Stimulated activated CD4-positive, alpha-beta T cell treated with anti-CD3 and anti-CD28 coated beads, Interleukin-12 subunit alpha, Interleukin-12 subunit beta, amount 100 ng/mL, for 48 hours (primary cell): ENCODE measurements at regions not wholly inside any gene's neighbourhood (a gene's known extent, or its start where the extent isn't known, plus 50 kb on each side); places are given as distances from the start of the nearest gene placed in this dataset.

Experiments used
- DNase-seq, 3 donors: peaks; one replicate each; pipeline ENCODE4 v3.0.0-alpha.2; 2020; ENCODE audit warnings: low read depth in 2 of 3, low spot score in 1 of 3

DNA sequence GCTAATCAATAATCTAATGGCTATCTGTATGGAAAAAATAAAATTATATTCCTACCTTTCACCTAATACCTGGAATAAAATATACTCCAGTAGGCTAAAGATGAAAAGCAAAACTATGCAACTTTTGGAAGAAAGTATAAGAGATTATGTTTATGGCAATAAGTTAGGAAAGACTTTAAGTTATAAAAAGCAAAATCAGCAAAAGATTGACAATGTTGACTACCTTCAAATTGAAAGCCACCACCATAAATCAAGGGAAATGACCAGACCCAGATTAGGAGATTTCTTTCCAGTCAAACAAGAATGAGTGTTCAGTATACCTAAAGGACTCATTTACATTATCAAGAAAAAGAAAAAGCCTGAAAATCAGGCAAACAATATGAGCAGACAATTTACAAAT is 159.1 kb upstream of the ZBED5 start:
- no peak for DNase-seq

DNA sequence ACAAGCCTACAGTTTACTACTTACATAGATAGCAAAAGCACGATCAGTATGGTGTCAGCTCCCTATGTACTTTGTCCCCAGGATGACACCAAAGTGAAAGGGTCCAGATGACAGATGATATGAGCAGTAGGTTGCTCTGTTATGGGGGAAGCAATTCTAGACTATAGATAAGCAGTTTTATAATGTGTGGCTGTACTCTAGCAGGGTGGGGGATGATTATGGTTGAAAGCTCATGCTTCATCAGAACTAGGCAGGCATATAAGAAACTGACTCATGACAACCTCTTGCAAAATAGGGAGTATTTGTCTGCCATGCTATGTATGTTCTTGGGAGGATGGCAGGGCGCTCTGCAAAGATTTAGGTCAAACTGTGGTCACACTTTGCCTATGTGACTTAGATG is 158.2 kb upstream of the ZBED5 start:
- no peak for DNase-seq

DNA sequence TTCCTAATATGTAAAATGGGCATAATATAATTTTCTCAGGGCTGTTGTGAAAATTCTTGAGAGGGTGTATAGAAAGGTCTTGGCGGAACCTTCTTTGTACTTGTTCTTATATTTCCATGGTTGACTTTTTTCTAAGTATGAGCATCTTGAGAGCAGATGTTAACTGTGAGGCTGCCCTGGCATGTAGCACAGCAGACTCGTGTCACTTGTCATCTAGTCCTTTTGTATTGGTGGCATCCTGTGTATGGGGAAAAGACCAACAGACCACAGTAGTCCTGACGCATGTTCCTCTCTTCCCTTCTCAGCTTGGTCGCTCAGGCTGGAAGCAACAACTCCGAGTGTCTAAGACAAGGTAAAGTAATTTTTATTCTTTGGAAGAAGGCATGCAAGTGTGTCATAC is 153.8 kb upstream of the ZBED5 start:
- no peak for DNase-seq

DNA sequence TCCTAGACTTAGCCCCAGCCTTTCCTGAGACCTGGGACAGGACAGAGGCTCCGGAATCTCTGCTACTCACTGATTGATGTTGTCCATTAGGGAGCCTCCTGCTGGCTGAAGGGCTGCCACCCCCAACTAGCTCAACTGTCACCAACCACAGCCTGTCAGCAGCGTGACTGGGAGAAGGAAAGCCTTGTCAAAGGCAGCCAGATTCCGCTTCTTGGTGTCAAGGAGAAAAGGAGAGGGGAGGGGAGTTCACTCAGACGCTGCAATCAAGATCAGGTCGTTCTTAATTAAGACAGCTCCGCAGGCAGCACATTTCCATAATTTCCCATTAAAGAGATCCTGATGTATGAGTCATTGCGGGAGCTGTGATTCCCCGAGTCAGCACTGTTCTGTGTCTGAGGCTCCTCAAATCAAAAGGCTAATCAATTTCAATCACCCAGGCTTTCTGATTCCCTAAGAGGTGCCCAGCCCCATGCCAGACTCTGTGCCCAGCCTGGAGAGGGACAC is 152.8 kb upstream of the ZBED5 start:
- no peak for DNase-seq

DNA sequence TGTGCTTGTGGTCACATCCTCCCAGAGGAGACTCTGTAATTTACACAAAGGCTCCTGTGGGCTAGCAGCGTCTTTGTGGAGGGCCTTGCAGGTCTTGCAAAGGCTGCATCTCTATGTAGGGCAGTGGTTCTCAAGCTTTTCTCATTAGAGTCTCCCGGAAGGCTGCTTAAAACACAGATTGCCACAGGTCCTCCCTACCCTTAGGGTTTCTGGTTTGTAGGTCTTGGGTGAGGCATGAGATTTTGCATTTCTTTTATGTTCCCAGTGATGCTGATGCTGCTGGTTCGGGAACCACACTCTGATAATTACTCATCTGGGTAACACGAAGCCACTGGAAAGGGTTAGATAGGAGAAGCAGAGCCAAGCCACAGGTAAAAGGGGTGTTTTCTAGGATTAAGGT is 151.3 kb upstream of the ZBED5 start:
- DNase-seq, result no peak

DNA sequence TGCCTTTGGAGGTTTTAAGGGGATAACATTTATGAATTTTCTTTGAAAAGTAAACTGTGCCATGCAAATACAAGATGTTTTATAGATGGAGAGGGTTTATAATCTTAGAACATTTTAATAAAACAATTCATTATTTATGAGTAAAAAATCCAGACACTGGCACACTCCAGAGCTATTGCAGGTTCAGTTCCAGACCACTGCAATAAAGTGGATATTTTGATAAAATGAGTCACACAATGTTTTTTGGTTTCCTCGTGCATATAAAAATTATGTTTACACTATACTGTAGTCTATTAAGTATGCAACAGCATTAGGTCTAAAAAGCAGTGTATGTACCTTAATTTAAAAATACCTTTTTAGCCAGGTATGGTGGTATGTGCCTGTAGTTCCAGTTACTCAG is 146.2 kb upstream of the ZBED5 start:
- no peak for DNase-seq

DNA sequence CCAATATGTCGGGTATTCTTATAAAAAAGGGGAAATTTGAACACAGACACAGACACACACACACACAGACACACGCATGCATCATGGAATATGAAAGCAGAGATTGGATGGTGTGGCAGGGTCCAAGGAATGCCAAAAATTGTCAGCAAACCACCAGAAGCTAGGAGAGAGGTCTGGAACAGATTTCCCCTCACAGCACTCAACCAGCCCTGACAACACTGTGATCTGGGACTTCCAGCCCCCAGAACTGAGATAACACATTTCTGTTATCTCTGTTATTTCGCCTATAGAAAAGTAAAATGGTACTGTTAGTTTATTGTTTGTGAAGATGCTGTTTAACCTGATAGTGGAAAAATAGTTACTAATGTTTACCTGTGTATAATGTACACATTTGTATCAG is 145.4 kb upstream of the ZBED5 start:
- no peak for DNase-seq

DNA sequence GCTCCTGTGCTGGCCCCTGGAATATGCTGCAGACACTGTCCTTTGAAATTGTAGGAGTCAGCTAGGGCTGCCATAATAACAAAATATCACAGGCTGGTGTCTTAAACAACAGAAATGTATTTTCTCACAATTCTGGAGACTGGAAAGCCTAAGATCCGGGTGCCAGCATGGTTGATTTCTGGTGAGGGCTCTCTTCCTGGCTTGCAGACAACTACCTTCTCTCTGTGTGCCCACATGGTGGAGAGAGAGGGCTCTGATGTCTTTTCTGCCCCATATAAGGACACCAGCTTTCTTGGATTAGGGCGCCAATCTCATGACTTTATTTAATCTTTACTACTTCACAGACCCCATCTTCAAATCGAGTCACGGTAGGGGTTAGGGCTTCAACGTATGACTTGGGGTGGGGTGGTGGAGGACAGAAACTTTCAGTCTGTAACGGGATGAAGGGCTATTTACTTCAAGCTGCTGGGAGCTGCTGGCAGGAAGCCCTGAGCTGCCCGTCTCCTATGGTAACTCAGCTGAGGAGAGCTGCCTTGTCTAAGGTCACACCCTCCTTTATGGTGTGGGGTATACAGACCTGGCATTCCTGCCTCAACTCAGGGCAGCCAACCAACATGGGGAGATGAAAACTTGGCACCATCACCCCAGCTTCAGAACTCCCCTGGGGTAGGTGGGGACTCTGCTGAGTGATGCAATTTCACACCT is 142.9 kb upstream of the ZBED5 start:
- no peak for DNase-seq

DNA sequence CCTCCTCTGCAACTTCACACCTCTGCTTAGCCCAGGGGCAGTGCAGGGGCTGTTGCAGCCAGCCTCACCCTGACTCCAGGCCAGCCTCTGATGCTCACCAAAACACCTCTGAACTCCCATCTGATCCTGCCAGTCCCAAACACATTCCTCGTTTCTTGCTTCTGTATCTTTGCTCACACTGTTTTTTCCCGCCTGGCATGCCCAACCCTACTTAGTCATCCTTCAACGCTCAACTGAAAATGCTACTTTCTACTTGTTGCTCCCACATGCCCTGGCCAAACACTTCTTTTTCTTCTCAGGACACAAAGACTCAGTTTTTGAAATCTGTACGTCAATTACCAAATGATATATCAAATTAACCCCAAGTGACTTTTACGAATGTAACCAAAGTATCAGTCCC is 140.8 kb upstream of the ZBED5 start:
- DNase-seq, result no peak

DNA sequence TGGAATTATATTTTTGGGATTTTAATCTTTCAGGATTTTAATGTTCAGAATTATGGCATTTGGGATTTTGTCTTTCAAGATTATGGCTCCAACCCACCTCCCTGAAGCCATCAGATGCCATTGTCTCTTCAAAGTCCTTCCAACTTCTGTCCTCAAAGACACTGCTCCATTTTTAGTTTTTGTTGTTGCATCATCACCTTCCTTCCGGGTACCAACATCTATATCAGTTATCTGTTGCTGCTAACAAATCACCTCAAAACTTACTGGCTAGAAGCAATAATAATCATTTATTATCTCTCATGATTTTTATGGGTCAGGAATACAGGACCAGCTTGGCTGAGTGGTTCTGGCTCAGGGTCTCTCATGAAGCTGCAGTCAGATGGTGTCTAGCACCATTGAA is 138.8 kb upstream of the ZBED5 start:
- DNase-seq, result no peak

DNA sequence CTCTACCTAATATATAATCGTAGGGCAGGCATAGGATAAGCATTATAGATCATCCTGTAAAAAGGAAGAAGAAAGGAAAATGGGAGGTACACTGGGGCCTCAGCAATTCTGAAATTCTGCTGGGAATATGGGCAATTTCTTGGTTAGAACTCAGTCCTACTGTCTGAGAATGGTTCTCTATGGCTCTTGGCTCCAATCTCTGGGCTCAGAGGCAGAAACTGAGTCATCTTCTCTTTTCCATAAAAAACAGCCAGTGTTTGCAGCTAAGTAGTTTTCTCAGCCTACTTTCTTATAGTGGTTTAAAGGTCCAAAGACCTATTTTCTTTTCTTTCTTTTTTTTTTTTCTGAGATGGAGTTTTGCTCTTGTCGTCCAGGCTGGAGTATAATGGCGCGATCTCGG is 135.8 kb upstream of the ZBED5 start:
- DNase-seq, result no peak

DNA sequence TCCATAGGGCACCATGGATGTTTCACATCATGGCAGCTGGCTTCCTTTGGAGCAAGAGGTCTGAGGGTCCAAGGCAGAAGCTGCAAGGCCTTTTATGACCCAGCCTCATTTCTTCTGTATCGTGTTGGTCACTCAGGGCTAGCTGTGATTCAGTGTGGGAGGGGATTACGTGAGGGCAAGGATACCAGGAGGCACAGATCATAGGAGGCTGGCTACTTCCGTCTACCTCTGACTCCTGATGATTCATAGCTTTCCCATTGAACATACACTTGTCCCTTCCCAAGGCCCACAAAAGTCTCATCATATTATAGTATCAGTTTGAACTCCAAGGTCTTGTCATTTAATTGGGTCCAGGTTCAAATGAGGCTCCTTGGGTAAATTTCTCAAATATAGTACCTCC is 135.3 kb upstream of the ZBED5 start:
- no peak for DNase-seq

DNA sequence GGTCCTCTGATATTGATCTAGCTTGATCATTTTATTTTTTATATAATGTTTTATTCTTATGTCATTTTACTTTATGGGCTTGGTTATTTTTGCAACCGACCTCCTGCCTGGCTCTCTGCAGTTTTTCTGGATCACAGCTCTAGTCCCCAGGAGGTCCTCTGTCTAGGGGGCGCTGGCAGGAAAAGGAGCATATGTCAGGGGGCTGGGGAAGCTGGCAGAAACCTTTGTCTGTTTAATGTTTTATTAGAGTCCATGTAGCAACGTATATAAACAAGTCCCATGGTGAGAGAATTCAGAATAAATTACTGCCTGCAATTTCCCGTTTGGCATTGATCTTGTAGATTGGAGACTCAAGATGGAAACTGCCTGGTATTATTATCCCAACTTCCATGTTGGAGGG is 133.5 kb upstream of the ZBED5 start:
- no peak for DNase-seq

DNA sequence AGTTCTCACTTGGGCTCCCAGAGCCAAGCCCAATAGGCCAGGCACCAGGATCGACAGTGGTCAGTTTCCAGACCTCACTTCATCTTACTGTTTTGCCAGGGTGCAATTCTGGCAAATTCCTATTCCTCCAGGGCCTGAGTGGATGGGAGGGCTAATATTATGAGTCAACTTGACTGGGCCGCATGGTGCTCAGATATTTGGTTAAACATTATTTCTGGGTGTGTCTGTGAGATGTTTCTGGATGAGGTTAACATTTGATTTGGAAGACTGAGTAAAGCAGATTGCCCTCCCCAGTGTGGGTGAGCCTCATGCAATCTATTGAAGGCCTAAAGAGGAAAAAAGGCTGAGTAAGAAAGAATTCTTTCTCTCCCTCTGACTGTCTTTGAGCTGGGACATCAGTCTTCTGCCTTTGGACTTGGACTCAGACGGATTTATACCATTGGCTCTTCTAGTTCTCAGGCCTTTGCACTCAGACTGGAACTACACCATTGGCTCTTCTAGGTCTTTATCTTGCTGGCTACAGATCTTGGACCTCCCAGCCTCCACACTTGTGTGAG is 132.9 kb upstream of the ZBED5 start:
- no peak for DNase-seq

DNA sequence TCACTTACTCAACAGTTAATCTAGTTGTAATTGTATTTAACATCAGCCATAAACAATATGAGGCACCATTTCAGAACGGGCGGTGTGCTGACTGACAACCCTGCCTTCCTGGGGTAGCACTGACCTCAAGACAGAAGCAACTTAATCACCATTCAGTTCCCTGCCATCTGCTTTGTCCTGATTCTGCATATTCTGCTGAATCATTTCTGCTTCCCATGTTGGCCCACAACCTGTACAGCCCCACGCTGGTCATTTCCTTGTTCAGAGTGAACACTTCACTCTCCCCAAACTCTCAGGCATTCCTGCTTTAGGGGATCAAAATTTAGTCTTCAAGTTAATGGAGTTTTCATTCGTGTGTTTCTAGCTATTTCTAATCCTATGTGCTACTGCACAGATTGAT is 132.3 kb upstream of the ZBED5 start:
- DNase-seq, result no peak

DNA sequence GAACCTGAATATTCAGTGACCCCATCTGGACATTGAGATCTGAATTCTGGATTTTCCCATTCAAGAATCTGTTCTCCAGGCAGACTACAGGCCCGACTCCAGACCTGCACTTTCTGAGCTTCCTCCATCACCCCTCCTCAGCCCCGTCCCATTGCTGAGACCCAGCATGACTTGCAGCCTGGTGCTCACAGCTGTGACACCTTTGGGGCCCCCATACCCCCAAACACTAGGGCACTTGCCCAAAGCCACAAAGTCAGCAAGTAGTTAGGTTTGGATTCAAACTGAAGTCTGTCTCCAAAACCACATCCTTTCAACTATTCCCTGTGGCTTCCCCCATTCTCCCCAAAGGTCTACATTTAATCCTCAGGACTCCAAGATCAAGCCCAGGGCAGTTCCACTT is 128.2 kb upstream of the ZBED5 start:
- no peak for DNase-seq

DNA sequence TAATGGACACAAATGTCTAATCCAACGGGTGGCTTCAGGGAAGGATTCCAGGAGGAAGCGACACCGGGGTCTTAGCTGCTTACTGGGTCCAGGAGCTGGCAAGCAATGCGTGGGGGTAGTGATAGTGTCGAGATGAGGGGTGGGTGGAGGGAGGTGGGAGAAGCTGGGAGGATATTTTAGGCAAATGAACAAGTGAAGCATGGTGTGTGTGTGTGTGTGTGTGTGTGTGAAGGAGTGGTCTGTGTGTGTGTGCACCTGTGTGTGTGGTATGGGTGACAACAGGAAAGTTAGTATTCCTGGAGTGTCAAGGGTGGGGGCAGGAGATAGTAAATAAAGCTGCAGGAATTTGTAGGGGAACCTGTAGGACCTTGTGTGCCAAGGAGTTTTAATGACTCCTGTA is 126.9 kb upstream of the ZBED5 start:
- no peak for DNase-seq

DNA sequence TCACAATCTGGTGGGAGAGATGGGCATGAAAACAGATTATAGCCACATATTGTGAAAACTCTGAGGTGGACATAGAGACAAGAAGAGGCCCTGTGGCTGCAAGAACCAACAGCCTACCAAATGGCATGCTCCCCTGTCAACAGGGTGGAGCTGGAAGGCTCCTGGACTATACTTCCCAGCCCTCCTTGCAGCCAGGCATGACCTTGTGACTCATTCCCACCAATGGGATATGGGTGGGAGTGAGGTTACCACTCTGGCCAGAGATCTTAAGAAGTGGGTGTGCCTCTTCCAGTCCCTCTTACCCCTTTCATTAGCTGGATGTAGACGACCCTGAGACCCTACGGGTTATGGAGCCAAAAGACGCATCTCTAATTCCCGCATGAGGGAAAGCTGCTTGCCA is 126.4 kb upstream of the ZBED5 start:
- no peak for DNase-seq

DNA sequence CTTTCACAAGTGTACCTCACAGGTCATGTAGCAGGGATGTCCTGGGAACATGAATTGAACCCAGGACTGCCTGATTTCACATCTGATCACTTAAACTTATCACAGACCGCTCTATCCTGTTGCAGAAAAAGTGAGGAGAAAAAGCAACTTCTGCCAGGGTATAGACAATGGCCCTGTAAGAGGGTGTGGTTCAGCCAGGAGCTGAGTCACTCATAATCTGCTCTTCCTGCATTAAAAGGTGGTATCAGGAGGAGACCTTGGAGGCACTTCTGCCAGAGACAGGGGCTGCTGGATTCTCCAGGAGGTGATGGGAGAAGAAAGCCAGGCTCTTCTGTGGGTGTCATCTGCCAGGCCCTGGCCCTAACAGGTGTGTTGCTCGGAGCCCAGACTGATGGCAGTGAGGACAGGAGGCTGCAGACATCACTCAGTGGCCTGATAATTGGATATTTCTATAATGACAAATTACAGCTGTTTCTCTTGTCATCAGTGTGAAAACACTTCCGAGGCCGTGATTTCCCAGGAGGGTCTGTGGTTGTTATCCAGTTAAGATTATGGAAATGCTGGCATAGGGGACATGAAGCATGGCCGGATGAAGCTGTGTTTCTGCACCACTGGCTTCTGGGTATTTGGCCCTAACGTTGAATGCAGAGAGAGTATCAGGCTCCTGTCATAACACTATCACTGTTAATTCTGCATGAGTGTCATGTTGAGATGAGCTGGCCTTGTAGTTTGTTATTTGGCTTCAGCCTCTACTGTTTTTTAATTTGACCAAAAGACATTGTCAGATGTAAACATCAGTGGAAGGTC is 125.1 kb upstream of the ZBED5 start:
- DNase-seq, result no peak

DNA sequence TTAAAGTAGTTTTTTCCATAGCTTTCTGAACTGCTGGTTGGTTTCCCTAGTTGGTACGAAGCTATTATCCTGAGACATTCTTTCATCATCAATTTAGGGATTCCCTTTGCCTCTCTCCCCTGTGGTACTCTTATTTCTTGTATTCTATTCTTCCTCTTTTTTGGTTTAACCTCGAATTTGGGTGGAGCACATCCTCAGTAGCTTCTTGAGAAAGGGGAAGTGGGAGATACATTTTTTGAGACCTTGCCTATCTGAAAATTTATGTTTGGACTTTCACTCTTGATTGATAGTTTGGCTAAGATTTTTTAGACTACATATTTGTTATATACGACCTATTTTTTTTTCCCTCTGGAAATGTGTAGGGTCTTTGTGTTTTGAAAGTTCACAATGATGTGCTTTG is 121.7 kb upstream of the ZBED5 start:
- no peak for DNase-seq

DNA sequence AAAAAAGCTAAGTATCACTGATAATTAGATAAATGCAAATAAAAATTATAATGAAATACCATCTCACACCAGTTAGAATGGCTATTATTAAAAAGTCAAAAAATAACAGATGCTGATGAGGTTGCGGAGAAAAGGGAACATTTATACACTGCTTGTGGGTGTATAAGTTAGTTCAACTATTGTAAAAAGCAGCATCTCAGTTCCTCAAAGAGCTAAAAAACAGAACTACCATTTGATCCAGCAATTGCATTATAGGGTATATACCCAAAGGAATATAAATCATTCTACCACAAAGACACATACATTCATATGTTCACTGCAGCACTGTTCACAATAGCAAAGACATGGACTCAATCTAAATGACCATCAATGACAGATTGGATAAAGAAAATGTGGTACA is 120.3 kb upstream of the ZBED5 start:
- DNase-seq, result no peak

DNA sequence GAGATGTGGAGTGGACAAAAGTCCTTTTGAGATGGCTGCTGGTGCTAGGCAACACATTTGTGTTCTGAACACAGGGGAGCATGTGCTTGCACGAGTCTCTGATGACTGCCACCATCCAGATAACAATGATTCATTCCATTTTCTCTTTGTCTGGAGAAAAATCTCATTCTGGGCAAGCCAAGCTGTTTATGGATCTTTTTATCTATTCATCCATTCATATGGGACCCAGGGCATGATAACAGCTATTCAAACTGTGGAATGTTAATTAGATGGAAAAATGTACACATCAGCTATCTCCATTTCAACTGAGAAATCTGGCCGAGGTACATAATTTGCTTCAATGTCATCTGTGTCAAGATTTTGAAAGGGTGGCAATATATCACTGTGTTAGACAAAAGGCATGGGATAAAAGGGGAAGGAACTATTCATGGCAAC is 117.5 kb upstream of the ZBED5 start:
- no peak for DNase-seq
